BE2C (cell line): ENCODE measurements at regions not wholly inside any gene's neighbourhood (a gene's known extent, or its start where the extent isn't known, plus 50 kb on each side); places are given as distances from the start of the nearest gene placed in this dataset.
"Not testable (repeated sequence)": the region's sequence is repeated elsewhere in the genome, so short reads cannot be mapped to it uniquely, and the experiment has no call there.

Source experiments
- DNase-seq: peaks from one replicate; pipeline ENCODE4 v3.0.0-alpha.2; 2020
- H3K27me3 ChIP-seq: fragments of 250-450 bp; sonication (Bioruptor Pico); 2 replicates; pipeline ENCODE4 v1.5.1; 2020; ENCODE audit warnings: mild to moderate bottlenecking
- H3K36me3 ChIP-seq: fragments of 250-450 bp; sonication (Bioruptor Pico); 2 replicates; pipeline ENCODE4 v1.5.1; 2020; ENCODE audit warnings: mild to moderate bottlenecking
- H3K4me1 ChIP-seq: fragments of 250-450 bp; sonication (Bioruptor Pico); 2 replicates; pipeline ENCODE4 v1.5.1; 2020
- H3K4me3 ChIP-seq: 2 replicates; pipeline ENCODE4 v1.5.1; 2011; ENCODE audit warnings: low read depth, low read length
- H3K9me3 ChIP-seq: fragments of 250-450 bp; sonication (Bioruptor Pico); 2 replicates; pipeline ENCODE4 v1.5.1; 2020
- CTCF ChIP-seq: IDR thresholded peaks from 2 replicates; pipeline ENCODE4 v1.5.1; 2012; ENCODE audit warnings: mild to moderate bottlenecking, low read depth, low read length

- no peaks in the 10 kb centered on the region for H3K36me3 ChIP-seq
- H3K4me3 ChIP-seq, result no peak overlapping the region
- TF ChIP-seq CTCF, result no peak
- no peak for DNase-seq
- no peaks in the 10 kb centered on the region for H3K4me1 ChIP-seq
- H3K27me3 ChIP-seq, result no peaks in the 10 kb centered on the region
- H3K9me3 ChIP-seq, result no peaks in the 10 kb centered on the region
These were observed 743.8 kb downstream of the SLC4A3 start for GRCh38 chr2:220371211-220371610.

- H3K27me3 ChIP-seq, result no peaks in the 10 kb centered on the region
- no peaks in the 10 kb centered on the region for H3K9me3 ChIP-seq
- H3K36me3 ChIP-seq, result no peaks in the 10 kb centered on the region
- H3K4me1 ChIP-seq, result no peaks in the 10 kb centered on the region
- no peak for DNase-seq
- TF ChIP-seq CTCF, result no peak
- no peak overlapping the region for H3K4me3 ChIP-seq
These were observed 746.4 kb downstream of the SLC4A3 start for GRCh38 chr2:220373878-220374277.

- H3K36me3 ChIP-seq, result no peaks in the 10 kb centered on the region
- H3K4me3 ChIP-seq, result no peak overlapping the region
- H3K27me3 ChIP-seq, result no peaks in the 10 kb centered on the region
- no peaks in the 10 kb centered on the region for H3K4me1 ChIP-seq
- no peaks in the 10 kb centered on the region for H3K9me3 ChIP-seq
- no peak for TF ChIP-seq CTCF
- DNase-seq, result no peak
These were observed 746.9 kb downstream of the SLC4A3 start for GRCh38 chr2:220374282-220374681.

- no peaks in the 10 kb centered on the region for H3K9me3 ChIP-seq
- TF ChIP-seq CTCF, result no peak
These were observed 750.2 kb downstream of the SLC4A3 start for GRCh38 chr2:220377482-220378155.

GRCh38 chr2:220387758-220388157 is 760.3 kb downstream of the SLC4A3 start:
- H3K4me1 ChIP-seq, H3K9me3 ChIP-seq, H3K4me3 ChIP-seq, DNase-seq, H3K36me3 ChIP-seq, H3K27me3 ChIP-seq: not testable (repeated sequence)

More at GRCh38 chr2:220377482-220378155, 750.2 kb downstream of the SLC4A3 start:
- Histone ChIP-seq H3K4me3 (no peak overlapping the region), H3K4me1 (no peaks in the 10 kb centered on the region), H3K27me3 (no peaks in the 10 kb centered on the region; the same call in 1 of the 2 replicates), H3K36me3 (no peaks in the 10 kb centered on the region)
- no peak for DNase-seq

GRCh38 chr2:220393711-220394110 is 766.3 kb downstream of the SLC4A3 start:
- H3K9me3 ChIP-seq, result no peaks in the 10 kb centered on the region
- no peak for DNase-seq
- no peak for TF ChIP-seq CTCF
- no peaks in the 10 kb centered on the region for H3K36me3 ChIP-seq
- no peaks in the 10 kb centered on the region for H3K4me1 ChIP-seq
- H3K4me3 ChIP-seq, result no peak overlapping the region
- no peaks in the 10 kb centered on the region for H3K27me3 ChIP-seq
